Left lung (tissue), 4 donors: ENCODE measurements at regions not wholly inside any gene's neighbourhood (a gene's known extent, or its start where the extent isn't known, plus 50 kb on each side); places are given as distances from the start of the nearest gene placed in this dataset.
A peak's percentile ranks its signal among the peaks of the same experiment; 100 is the strongest.

Source experiments
- ATAC-seq: fragments of 200-7000 bp; cut with Tn5 transposase; one replicate; pipeline ENCODE4 v1.9.1; 2020; ENCODE audit warnings: moderate library complexity
- DNase-seq, 4 donors: peaks; one replicate each; pipeline ENCODE4 v3.0.0-alpha.2; 2013 to 2020
- H3K27ac ChIP-seq, 2 donors: fragments of 200-600 bp; sonication (generic) in 1 of 2; one replicate each; pipeline versions ENCODE4 v1.5.0 to v1.8.0; 2020 to 2021
- H3K27me3 ChIP-seq, 2 donors: fragments of 200-600 bp; sonication (generic) in 1 of 2; one replicate each; pipeline versions ENCODE4 v1.5.0 to v1.8.0; 2020 to 2021
- H3K36me3 ChIP-seq, 2 donors: fragments of 200-600 bp; sonication (generic) in 1 of 2; one replicate each; pipeline versions ENCODE4 v1.5.0 to v1.8.0; 2020 to 2021
- H3K4me1 ChIP-seq, 2 donors: fragments of 200-600 bp; one replicate each; pipeline ENCODE4 v1.8.0; 2021
- H3K4me3 ChIP-seq, 2 donors: fragments of 200-600 bp; sonication (generic) in 1 of 2; one replicate each; pipeline versions ENCODE4 v1.5.0 to v1.8.0; 2020 to 2021; ENCODE audit warnings: mild to moderate bottlenecking in 1 of 2
- H3K9me3 ChIP-seq, 2 donors: fragments of 200-600 bp; sonication (generic) in 1 of 2; one replicate each; pipeline versions ENCODE4 v1.5.0 to v1.8.0; 2020 to 2021
- CTCF ChIP-seq, 2 donors: fragments of 200-600 bp; sonication (generic) in 1 of 2; IDR thresholded peaks; one replicate each; pipeline versions ENCODE4 v1.5.0 to v1.8.0; 2021; ENCODE audit warnings: antibody characterized with exemption in 2 of 2
- intact Hi-C, 2 donors: fragments of 100-400 bp; cut with DNase I; formaldehyde crosslinking; loops; one replicate each; pipeline versions ENCODE4 v1.11.2 to v1.14.2; 2022
- donor health status: DM: no; HTN: yes; CAD: no.
- donor health status: DM: no; HTN: no; CAD: no.

- ATAC-seq = no peak
- TF ChIP-seq CTCF (IDR thresholded peaks at IDR 0.05) = no peak
- Histone ChIP-seq H3K27ac (no peak overlapping the region), H3K36me3 (no peaks in the 10 kb centered on the region), H3K4me3 (no peak overlapping the region), H3K9me3 (no peaks in the 10 kb centered on the region), H3K27me3 (no peaks in the 10 kb centered on the region), H3K4me1 (no peaks in the 10 kb centered on the region)
- intact Hi-C loops = no loop called here
- no peak for DNase-seq
These were observed 543.8 kb downstream of the CBLN4 start for GRCh38 chr20:55461519-55461918.

GRCh38 chr20:55456316-55456940, 548.9 kb downstream of the CBLN4 start:
- Histone ChIP-seq H3K27ac (no peak overlapping the region), H3K4me1 (no peaks in the 10 kb centered on the region), H3K4me3 (no peak overlapping the region), H3K36me3 (no peaks in the 10 kb centered on the region), H3K9me3 (no peaks in the 10 kb centered on the region), H3K27me3 (no peaks in the 10 kb centered on the region)
- TF ChIP-seq CTCF (IDR thresholded peaks at IDR 0.05) = no peak
- intact Hi-C loops = no loop called here
- no peak for ATAC-seq
- DNase-seq = no peak

- Histone ChIP-seq H3K9me3 (peaks cover 0 to 2% of the 10 kb centered on the region in 2 donors), H3K4me3 (no peak overlapping the region), H3K4me1 (no peaks in the 10 kb centered on the region), H3K27ac (no peak overlapping the region), H3K36me3 (no peaks in the 10 kb centered on the region), H3K27me3 (no peaks in the 10 kb centered on the region)
- no peak for DNase-seq
- no peak for TF ChIP-seq CTCF (IDR thresholded peaks at IDR 0.05)
- intact Hi-C loops = no loop called here
- no peak for ATAC-seq
These were observed 556.2 kb downstream of the CBLN4 start for GRCh38 chr20:55449091-55449490.

- TF ChIP-seq CTCF (IDR thresholded peaks at IDR 0.05) = no peak
- H3K27me3 ChIP-seq = no peaks in the 10 kb centered on the region
- H3K27ac ChIP-seq = no peak overlapping the region
- H3K9me3 ChIP-seq = peaks cover 0 to 2% of the 10 kb centered on the region in 2 donors
- ATAC-seq = no peak
- H3K4me3 ChIP-seq = no peak overlapping the region
- intact Hi-C loops = no loop called here
- no peak for DNase-seq
- no peaks in the 10 kb centered on the region for H3K4me1 ChIP-seq
- H3K36me3 ChIP-seq = no peaks in the 10 kb centered on the region
These were observed 559.0 kb downstream of the CBLN4 start for GRCh38 chr20:55446301-55446700.

- DNase-seq (peak in 2 of 4 donors; percentile 30 to 47), ATAC-seq (no peak)
- H3K27ac ChIP-seq = no peak overlapping the region
- H3K9me3 ChIP-seq = no peaks in the 10 kb centered on the region
- H3K4me1 ChIP-seq = no peaks in the 10 kb centered on the region
- H3K27me3 ChIP-seq = no peaks in the 10 kb centered on the region
- H3K36me3 ChIP-seq = no peaks in the 10 kb centered on the region
- intact Hi-C loops = no loop called here
- no peak overlapping the region for H3K4me3 ChIP-seq
- TF ChIP-seq CTCF (IDR thresholded peaks at IDR 0.05) = no peak
These were observed 566.2 kb downstream of the CBLN4 start for GRCh38 chr20:55439070-55439469.
